ENCODE measurements at regions not wholly inside any gene's neighbourhood (a gene's known extent, or its start where the extent isn't known, plus 50 kb on each side); places are given as distances from the start of the nearest gene placed in this dataset.
"Not testable (repeated sequence)": the region's sequence is repeated elsewhere in the genome, so short reads cannot be mapped to it uniquely, and the experiment has no call there.

GRCh38 chr7:92924800-92925199 lies 88.4 kb upstream of the CDK6 start:
- intact Hi-C loops (cut with micrococcal nuclease), result no loop called here

- intact Hi-C loops (cut with micrococcal nuclease), result no loop called here
Measured at GRCh38 chr7:92917230-92917629, 80.9 kb upstream of the CDK6 start.

- intact Hi-C loops (cut with micrococcal nuclease), result no loop called here
Measured at GRCh38 chr7:92916770-92917224, 80.4 kb upstream of the CDK6 start.

- intact Hi-C loops (cut with micrococcal nuclease), result no loop called here
Measured at GRCh38 chr7:92915348-92915747, 79.0 kb upstream of the CDK6 start.

GRCh38 chr7:92914645-92915044 lies 78.3 kb upstream of the CDK6 start:
- intact Hi-C loops (cut with micrococcal nuclease), result no loop called here

GRCh38 chr7:92913849-92914248 lies 77.5 kb upstream of the CDK6 start:
- intact Hi-C loops (cut with micrococcal nuclease), result no loop called here

GRCh38 chr7:92910976-92911375 lies 74.6 kb upstream of the CDK6 start:
- intact Hi-C loops (cut with micrococcal nuclease), result no loop called here

GRCh38 chr7:92909686-92910475 lies 73.5 kb upstream of the CDK6 start:
- intact Hi-C loops (cut with micrococcal nuclease), result loop anchor here (10.0 kb wide), 1 partner anchor 735 kb away; the partner anchor contains the start of gene LRRD1

GRCh38 chr7:92904244-92905131 lies 68.1 kb upstream of the CDK6 start:
- intact Hi-C loops (cut with micrococcal nuclease), result loop anchor here (1.0 to 10.0 kb wide), 18 partner anchors 23 to 1098 kb away; partner anchors contain the start of genes BET1, CDK6, LRRD1 and MTERF1

- intact Hi-C loops (cut with micrococcal nuclease), result no loop called here
Measured at GRCh38 chr7:92898798-92899197, 62.4 kb upstream of the CDK6 start.

- intact Hi-C loops (cut with micrococcal nuclease), result not testable (repeated sequence)
Measured at GRCh38 chr7:92894857-92895256, 58.5 kb upstream of the CDK6 start.

GRCh38 chr7:92889081-92889480 lies 52.7 kb upstream of the CDK6 start:
- intact Hi-C loops (cut with micrococcal nuclease), result no loop called here

Data from T-helper 1 cell treated with Interleukin-12 subunit alpha and Interleukin-12 subunit beta and Interleukin-4 antibody, amounts not matched to agents 30 ng/mL and 1 ng/mL, for 36 hours (primary cell).